ENCODE measurements at regions not wholly inside any gene's neighbourhood (a gene's known extent, or its start where the extent isn't known, plus 50 kb on each side); places are given as distances from the start of the nearest gene placed in this dataset.

DNA sequence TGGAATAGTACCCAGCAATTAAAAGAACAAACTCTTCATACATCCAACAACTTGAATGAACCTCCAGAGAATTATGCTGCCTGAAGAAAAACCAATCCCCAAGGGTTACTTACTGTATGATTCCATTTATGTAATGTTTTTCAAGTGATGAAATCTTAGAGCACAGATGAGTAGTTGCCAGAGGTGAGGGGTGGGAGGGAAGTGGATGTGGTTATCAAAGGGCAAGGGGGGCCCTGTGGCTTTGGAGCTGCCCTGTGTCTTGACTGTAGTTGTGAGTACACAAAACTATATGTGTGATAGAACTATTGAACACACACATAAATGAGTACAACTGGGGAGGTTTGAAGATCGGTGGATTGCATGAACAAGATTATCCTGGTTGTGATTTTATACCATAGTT, 115.8 kb upstream of the SLC25A48 start:
- no peak for TF ChIP-seq POLR2AphosphoS5 (IDR thresholded peaks at IDR 0.05)
- TF ChIP-seq, protein P1, sequence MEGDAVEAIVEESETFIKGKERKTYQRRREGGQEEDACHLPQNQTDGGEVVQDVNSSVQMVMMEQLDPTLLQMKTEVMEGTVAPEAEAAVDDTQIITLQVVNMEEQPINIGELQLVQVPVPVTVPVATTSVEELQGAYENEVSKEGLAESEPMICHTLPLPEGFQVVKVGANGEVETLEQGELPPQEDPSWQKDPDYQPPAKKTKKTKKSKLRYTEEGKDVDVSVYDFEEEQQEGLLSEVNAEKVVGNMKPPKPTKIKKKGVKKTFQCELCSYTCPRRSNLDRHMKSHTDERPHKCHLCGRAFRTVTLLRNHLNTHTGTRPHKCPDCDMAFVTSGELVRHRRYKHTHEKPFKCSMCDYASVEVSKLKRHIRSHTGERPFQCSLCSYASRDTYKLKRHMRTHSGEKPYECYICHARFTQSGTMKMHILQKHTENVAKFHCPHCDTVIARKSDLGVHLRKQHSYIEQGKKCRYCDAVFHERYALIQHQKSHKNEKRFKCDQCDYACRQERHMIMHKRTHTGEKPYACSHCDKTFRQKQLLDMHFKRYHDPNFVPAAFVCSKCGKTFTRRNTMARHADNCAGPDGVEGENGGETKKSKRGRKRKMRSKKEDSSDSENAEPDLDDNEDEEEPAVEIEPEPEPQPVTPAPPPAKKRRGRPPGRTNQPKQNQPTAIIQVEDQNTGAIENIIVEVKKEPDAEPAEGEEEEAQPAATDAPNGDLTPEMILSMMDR (IDR thresholded peaks at IDR 0.05 in 8 of 11, conservative IDR thresholded peaks at IDR 0.05 in 3 of 11): no peak
- TF ChIP-seq POLR2A (IDR thresholded peaks at IDR 0.05): no peak
